HFFc6 (cell line): ENCODE measurements at regions not wholly inside any gene's neighbourhood (a gene's known extent, or its start where the extent isn't known, plus 50 kb on each side); places are given as distances from the start of the nearest gene placed in this dataset.
"Not testable (repeated sequence)": the region's sequence is repeated elsewhere in the genome, so short reads cannot be mapped to it uniquely, and the experiment has no call there.

Experiments used
- DNase-seq: peaks from one replicate; pipeline ENCODE4 v3.0.0-alpha.2; 2018
- H3K27ac Mint-ChIP-seq: 2 replicates; pipeline ENCODE4 v1.8.0; 2020; ENCODE audit warnings: mild to moderate bottlenecking, mixed read lengths
- H3K27me3 Mint-ChIP-seq: 2 replicates; pipeline ENCODE4 v1.8.0; 2021; ENCODE audit warnings: mild to moderate bottlenecking, moderate library complexity, mixed read lengths; ENCODE audit not compliant: insufficient read depth
- H3K36me3 Mint-ChIP-seq: 2 replicates; pipeline ENCODE4 v1.8.0; 2021; ENCODE audit warnings: low read depth, mixed read lengths
- H3K4me1 Mint-ChIP-seq: 2 replicates; pipeline ENCODE4 v1.8.0; 2020; ENCODE audit warnings: low read depth, mixed read lengths
- H3K4me3 Mint-ChIP-seq: 2 replicates; pipeline ENCODE4 v1.8.0; 2020; ENCODE audit warnings: mild to moderate bottlenecking, moderate library complexity, mixed read lengths
- H3K9me3 Mint-ChIP-seq: 2 replicates; pipeline ENCODE4 v1.8.0; 2020; ENCODE audit warnings: mild to moderate bottlenecking, mixed read lengths
- CTCF ChIP-seq: fragments of 200-600 bp; sonication (generic); IDR thresholded peaks from 2 replicates; pipeline ENCODE4 v1.5.0; 2021; ENCODE audit warnings: antibody characterized with exemption, mild to moderate bottlenecking

GRCh38 chr2:43065036-43065435, 161.4 kb downstream of the ZFP36L2 start:
- Mint-ChIP-seq H3K27ac (no peak overlapping the region), H3K4me3 (no peak overlapping the region), H3K9me3 (peaks cover 10% of the 10 kb centered on the region), H3K27me3 (peaks cover 1% of the 10 kb centered on the region; the same call in 1 of the 2 replicates), H3K4me1 (peaks cover 14% of the 10 kb centered on the region), H3K36me3 (peaks cover 11% of the 10 kb centered on the region)
- DNase-seq: no peak
- TF ChIP-seq CTCF: no peak

- not testable (repeated sequence) for H3K4me3 Mint-ChIP-seq, H3K27me3 Mint-ChIP-seq
These were observed 163.3 kb downstream of the ZFP36L2 start for GRCh38 chr2:43063096-43063495.

GRCh38 chr2:43062058-43062457, 164.3 kb downstream of the ZFP36L2 start:
- Mint-ChIP-seq H3K27ac (no peak overlapping the region), H3K27me3 (peaks cover 1% of the 10 kb centered on the region; the same call in 1 of the 2 replicates), H3K4me1 (peaks cover 22% of the 10 kb centered on the region), H3K9me3 (peaks cover 10% of the 10 kb centered on the region), H3K36me3 (peaks cover 11% of the 10 kb centered on the region), H3K4me3 (no peak overlapping the region)
- no peak for DNase-seq
- no peak for TF ChIP-seq CTCF

More at GRCh38 chr2:43063096-43063495, 163.3 kb downstream of the ZFP36L2 start:
- peaks cover 22% of the 10 kb centered on the region for H3K4me1 Mint-ChIP-seq
- not testable (repeated sequence) for DNase-seq, H3K27ac Mint-ChIP-seq
- H3K36me3 Mint-ChIP-seq: peaks cover 11% of the 10 kb centered on the region
- H3K9me3 Mint-ChIP-seq: peaks cover 10% of the 10 kb centered on the region

GRCh38 chr2:43060390-43061016, 165.9 kb downstream of the ZFP36L2 start:
- peak overlapping the region; percentile 63 for H3K27ac Mint-ChIP-seq

GRCh38 chr2:43059183-43059897, 167.1 kb downstream of the ZFP36L2 start:
- no peak for TF ChIP-seq CTCF
- Mint-ChIP-seq H3K4me3 (no peak overlapping the region), H3K27ac (peak overlapping the region; percentile 74), H3K36me3 (peaks cover 11% of the 10 kb centered on the region), H3K4me1 (peaks cover 22% of the 10 kb centered on the region), H3K9me3 (peaks cover 10% of the 10 kb centered on the region), H3K27me3 (peaks cover 1% of the 10 kb centered on the region; the same call in 1 of the 2 replicates)
- peak; percentile 95 for DNase-seq

More at GRCh38 chr2:43060390-43061016, 165.9 kb downstream of the ZFP36L2 start:
- Mint-ChIP-seq H3K27me3 (peaks cover 1% of the 10 kb centered on the region; the same call in 1 of the 2 replicates), H3K9me3 (peaks cover 10% of the 10 kb centered on the region), H3K36me3 (peaks cover 11% of the 10 kb centered on the region), H3K4me3 (no peak overlapping the region), H3K4me1 (peaks cover 22% of the 10 kb centered on the region)
- no peak for DNase-seq
- no peak for TF ChIP-seq CTCF

- Mint-ChIP-seq H3K4me3 (no peak overlapping the region), H3K9me3 (peaks cover 6% of the 10 kb centered on the region), H3K27ac (peak overlapping the region; percentile 14; the same call in 1 of the 2 replicates), H3K27me3 (peaks cover 1% of the 10 kb centered on the region; the same call in 1 of the 2 replicates), H3K36me3 (peaks cover 11% of the 10 kb centered on the region), H3K4me1 (peaks cover 22% of the 10 kb centered on the region)
- TF ChIP-seq CTCF: no peak
- no peak for DNase-seq
These were observed 167.7 kb downstream of the ZFP36L2 start for GRCh38 chr2:43058726-43059110.
